Effector CD8-positive, alpha-beta T cell (primary cell): ENCODE measurements at regions not wholly inside any gene's neighbourhood (a gene's known extent, or its start where the extent isn't known, plus 50 kb on each side); places are given as distances from the start of the nearest gene placed in this dataset.
"Not testable (repeated sequence)": the region's sequence is repeated elsewhere in the genome, so short reads cannot be mapped to it uniquely, and the experiment has no call there.

Experiments
- DNase-seq: peaks from one replicate; lab custom pipeline; 2025; lab: John Stamatoyannopoulos, UW

DNA sequence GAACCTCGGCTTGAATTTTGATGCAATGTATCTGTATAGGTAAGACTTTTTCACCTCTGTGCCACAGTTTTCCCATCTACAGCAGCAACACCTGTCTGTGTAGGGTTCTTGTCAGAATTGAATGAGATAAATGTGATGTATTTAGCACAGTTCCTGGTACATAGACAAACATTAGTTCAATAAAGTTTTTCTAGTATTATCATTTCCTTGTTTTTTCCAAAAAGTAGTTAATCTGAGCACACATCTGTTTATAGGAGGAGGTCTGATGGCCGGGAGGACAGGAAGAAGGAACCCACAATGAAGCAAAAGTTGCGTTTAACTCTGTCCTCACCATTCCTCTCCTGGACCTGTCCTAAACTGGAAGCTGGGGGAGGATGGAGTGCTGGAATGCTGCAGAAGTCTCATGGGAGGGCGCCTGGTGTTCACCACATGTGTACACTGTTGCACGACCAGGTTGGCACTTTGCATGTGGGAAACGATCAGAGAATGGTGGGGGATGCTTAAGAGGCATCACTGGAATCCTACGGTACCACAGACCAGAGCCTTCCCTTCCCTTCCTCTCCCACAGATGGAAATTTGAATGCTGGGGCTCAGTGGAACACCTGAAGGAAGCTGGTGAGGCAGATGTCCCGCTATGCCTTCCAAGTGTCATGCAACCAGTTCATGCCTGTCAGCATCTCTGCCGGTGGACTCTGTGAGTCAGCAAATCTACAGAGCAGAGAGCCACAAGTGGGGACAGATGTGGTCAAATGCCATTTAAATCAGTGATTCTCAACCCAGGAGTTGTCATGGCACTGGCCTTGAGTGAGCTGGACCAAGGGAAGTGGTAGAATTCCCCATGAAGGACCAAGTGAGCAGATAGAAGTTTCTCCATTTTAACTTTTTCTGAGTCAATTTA, 315.6 kb downstream of the DLEU7 start:
- no peak for DNase-seq

DNA sequence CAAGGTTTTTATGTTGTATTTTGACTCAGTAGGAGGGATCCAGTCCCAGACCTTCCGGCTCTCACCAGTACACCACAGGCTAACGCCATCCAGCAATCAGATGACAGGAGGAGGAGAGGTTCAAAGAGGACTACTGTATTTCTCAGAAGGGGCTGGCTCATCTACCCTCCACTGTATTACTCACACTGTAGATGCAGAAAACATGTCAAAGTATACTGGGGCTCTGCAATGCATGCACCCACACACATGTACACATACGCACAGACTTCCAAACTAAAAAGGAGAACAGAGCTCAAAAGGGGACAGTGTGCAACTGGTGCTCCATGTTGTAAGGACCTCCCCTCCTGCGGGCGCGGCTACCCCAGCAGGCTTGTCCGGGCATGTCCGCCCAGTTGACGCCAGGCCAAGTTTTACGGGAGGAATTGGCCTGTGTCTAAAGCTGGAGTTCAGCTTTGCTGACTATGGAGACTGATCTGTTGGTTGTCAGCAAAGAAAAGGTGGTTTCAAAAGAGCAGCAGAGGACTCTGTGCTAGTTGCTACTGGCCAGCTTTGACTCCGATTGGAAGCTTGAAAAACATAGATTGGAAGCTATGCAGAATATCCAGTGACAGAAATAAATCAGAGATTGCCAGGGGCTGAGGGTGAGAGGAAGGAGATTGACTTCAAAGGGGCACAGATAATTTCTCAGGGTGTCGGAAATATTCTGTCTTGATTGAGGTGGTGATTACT, 314.2 kb downstream of the DLEU7 start:
- DNase-seq: no peak

DNA sequence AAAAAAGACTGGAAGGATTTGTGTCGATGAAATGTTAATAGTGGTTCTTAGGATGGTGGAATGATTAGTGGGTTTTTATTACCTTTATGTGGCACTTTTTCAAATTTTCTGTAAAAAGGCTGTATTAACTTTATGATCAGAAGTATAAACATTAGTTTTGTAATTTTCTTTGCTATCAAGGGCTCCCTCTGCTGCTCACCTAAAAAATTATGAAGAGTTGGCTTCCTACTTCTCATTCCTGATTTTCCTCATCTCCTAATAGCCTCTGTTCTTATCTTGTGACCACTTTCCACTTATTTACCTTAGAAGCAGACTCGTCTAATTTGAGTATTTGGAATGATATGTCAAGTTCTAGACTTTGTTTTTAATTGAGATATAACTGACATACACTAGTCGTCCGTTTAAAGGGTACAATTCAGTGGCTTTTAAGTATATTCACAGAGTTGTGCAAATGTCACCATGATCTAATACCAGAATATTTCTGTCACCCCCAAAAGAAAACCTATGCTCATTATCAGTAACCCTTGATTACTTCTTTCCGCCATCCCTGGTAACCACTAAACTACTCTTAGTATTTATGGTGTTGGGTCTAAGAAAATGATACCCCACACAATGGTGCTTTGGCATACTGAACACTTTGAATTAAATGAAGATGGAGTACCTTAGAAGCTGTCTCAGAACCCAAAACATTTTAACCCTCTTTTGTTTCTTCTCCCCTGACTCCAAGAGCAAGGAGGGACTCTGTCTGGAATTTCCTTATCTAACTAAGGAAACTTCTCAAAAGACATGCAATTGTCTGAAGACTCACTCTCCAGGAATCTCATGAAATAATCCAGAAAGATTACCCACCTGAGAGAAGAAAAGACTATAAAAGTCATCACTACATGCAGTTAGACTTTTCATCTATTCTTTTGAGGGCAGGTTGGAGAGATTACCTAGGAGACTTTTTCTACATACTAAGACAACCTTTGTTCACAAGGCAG, 311.3 kb downstream of the DLEU7 start:
- DNase-seq: no peak

- no peak for DNase-seq
Measured at GRCh38 chr13:50535050-50535449, 308.4 kb downstream of the DLEU7 start.

DNA sequence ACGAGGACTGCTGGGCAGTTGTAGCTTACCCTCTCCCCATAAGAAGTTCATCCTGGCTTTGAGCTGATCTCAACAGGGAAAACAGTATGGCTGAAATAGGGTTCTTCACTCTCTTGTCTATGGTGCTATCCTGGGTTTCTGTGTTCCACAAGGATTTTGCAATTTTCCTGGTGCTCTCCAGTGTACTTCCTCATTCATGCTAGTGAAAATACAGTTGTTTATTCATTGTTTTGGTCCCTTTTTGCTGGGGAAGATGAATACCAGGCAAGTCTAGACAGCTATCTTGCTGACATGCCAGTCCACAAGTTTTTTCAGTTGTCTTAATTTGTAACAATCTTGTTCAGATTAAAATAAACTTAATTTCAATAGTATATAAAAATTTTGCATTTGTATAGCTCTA, 306.5 kb downstream of the DLEU7 start:
- no peak for DNase-seq

DNA sequence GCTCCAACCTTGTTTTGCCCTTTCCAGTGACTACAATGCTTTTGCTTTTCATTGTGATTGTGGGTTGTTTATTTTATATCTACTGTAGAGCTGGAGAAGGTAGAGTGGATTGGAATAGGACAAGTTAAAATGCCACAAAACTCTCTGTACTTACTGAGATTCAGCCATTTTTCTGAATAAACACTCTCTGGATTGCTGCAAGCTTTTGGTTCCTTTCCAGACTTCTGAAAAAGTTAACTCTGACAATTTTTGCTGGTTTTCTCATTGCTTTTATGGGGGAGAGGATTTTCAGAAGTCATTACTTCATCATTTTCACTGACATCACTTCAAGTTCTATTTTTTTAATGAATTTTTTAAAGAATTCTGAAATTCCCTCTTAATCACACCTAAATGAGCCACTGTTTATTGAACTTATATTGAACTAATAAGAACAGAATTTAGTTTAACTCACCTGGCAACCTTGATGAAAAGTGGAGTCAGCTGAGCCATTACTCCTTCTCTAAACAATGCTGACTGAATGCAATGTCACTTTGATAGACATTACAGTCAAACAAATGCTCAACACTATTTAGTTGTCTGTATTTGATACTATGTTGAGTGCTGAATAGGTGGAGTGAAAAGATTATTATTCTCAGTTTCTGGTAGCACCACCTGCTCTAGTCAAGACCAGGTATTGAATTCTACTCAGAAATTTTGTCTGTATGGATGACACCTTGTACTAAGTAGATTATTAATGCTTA, 303.5 kb downstream of the DLEU7 start:
- DNase-seq: no peak

- DNase-seq: no peak
Measured at GRCh38 chr13:50543141-50543540, 300.4 kb downstream of the DLEU7 start.

DNA sequence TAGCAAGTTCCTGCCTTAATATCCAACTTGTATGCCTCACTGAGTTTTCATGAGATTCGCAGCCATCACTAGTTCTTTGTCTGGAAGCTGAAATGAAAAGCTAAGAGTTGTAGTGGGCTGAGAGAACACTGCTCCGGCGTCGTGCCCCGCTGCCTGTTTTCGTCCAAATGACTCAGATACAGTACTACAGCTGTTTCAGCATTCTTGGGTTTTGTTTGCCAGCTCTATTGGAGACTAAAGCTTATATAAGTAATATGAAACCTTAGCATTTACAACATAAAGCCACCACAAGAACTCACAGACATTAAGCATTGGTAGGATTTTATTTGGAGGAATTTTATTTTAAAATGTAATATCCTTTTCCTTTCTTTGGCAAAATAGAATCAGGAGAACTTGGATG, 299.7 kb downstream of the DLEU7 start:
- DNase-seq: no peak

- DNase-seq: no peak
Measured at GRCh38 chr13:50544211-50544610, 299.3 kb downstream of the DLEU7 start.

DNA sequence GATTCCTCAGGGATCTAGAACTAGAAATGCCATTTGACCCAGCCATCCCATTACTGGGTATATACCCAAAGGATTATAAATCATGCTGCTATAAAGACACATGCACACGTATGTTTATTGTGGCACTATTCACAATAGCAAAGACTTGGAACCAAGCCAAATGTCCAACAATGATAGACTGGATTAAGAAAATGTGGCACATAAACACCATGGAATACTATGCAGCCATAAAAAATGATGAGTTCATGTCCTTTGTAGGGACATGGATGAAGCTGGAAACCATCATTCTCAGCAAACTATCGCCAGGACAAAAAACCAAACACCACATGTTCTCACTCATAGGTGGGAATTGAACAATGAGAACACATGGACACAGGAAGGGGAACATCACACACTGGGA, 296.3 kb downstream of the DLEU7 start:
- not testable (repeated sequence) for DNase-seq

GRCh38 chr13:50548586-50548985, 294.9 kb downstream of the DLEU7 start:
- no peak for DNase-seq

- DNase-seq: no peak
Measured at GRCh38 chr13:50549221-50549942, 294.1 kb downstream of the DLEU7 start.

DNA sequence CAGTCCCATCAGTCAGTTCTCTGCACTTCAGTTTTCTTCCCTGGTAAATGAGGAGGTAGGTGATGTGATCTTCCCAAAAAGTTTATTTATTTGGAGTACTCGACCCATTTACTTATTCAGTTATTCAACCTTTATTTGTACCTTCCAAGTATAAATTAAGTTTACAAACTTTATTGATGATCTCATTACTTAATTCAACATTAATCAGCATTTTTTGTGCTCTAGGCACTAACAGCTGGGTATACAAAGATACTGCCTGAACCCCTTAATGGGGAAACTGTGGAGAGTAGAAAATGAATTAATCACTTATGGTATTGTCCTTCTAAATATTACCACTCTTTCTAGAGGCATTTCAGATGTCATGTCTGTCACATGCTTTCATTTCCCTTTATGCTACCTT, 293.3 kb downstream of the DLEU7 start:
- no peak for DNase-seq

GRCh38 chr13:50552424-50552966, 291.0 kb downstream of the DLEU7 start:
- no peak for DNase-seq

GRCh38 chr13:50561739-50562138, 281.8 kb downstream of the DLEU7 start:
- no peak for DNase-seq

DNA sequence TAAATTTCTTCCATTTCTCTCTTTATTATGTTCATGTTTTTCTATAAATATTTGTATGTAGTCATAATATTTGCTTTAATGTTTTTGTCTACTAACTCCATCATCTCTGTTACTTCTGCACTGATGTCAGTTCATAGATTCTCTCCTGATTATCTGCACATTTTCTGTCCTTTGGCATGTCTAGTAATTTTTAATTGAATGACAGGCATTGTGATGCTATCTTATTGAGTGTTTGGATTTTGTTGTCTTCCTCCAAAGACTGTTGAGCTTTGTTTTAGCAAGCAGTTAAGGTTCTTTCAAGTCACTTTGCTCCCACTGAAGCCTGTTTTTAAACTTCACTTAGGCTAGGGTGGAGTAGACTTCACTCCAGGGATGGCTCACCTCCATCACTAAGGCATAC, 276.8 kb downstream of the DLEU7 start:
- no peak for DNase-seq

DNA sequence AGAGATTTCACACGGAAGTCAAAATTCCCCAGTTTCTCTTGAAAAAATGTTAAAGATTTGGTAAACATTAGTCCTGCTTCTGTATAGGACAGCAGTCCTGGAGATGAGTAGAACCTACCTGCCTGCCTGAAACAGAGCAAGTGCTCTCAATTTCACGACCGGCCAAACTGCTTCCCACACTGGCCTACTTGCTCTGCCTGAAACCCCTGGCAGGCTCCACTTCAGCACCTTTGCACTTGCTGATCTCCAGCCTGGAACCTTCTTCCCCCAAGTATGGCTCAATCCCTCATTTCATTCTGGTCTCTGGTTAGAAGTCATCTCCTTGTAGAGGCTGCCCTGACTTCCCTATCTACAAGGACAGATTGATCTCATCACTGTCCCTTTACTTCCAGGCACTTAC, 271.4 kb downstream of the DLEU7 start:
- DNase-seq: no peak

DNA sequence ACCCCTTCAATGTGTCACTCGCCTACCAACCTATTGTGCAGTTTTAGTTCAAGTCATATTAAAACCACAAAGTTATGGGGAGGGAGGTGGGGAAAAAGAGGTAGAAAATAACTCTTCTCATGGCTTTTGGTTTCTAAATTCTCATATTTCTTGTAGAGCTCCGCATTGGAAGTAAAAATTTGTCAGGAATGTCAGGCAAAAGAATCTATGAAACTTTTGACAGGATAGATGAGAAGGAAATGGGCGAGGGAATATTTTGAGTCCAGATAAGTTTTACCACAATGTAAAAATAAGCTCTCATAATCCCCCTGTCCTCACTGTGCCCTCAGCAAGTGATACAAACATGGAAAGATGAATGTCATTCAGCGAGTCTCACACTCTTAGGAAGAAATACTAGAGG, 270.4 kb downstream of the DLEU7 start:
- DNase-seq: no peak

DNA sequence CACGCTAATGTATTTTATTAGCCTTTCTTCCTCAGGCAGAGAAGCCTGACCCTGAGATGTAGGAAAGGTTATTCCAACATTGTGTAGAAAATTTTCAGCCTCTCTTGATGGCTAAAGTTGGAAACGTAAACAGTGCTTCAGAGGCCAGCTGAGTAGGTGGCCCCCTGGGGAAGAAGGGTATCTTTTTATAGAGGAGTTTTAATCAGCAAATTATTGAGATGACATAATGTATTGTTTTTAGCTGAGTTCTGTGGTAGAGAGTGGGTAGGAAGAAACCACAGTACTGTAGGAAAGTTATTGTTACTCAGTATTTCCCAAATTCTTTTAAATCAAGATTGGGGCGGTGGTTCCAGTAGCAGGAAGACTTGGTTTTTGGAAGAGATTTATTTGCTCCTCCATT, 268.8 kb downstream of the DLEU7 start:
- no peak for DNase-seq

DNA sequence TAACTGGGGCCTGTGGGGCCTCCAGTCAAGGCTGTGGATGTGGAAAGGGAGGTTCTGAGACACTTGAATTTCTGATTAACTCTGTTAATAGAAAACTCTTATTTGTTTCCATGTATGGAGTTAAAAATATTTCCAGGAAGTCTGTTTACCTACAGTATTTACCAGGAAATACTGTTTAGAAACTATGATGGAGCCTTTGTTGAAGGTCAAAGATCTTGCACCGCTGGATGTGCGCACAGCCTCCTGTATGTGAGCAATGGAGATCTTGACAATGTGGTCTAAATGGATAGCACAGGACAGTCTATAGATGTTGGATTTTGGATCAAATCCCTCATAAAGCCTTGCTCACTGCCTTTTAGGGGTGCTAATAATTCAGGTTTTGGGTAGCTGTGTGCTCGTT, 268.4 kb downstream of the DLEU7 start:
- no peak for DNase-seq
